CD4-positive, alpha-beta T cell (primary cell): ENCODE measurements at regions not wholly inside any gene's neighbourhood (a gene's known extent, or its start where the extent isn't known, plus 50 kb on each side); places are given as distances from the start of the nearest gene placed in this dataset.

Experiments used
- ATAC-seq: fragments of 200-7000 bp; cut with Tn5 transposase; one replicate; pipeline ENCODE4 v1.10.0; 2022; ENCODE audit warnings: mild to moderate bottlenecking; ENCODE audit not compliant: poor library complexity
- CTCF ChIA-PET: fragments of 350-600 bp; sonication (Branson Sonifier 250); formaldehyde crosslinking; loops from one replicate; lab custom pipeline; 2021; ENCODE audit warnings: antibody characterized with exemption, inconsistent platforms; lab: Charles Lee
- POLR2A ChIA-PET: fragments of 350-600 bp; sonication (Branson Sonifier 250); formaldehyde crosslinking; loops from one replicate; lab custom pipeline; 2021; ENCODE audit warnings: antibody characterized with exemption, inconsistent platforms; lab: Charles Lee
- DNase-seq, 14 experiments: peaks; one replicate each; pipeline ENCODE4 v3.0.0-alpha.2; 2013 to 2020; ENCODE audit warnings: mixed read lengths in 2 of 14
- H3K27ac ChIP-seq, 2 donors: one replicate each; pipeline versions ENCODE4 v1.5.1 to v1.7.0; 2013; ENCODE audit warnings: low read length in 2 of 2, low read depth in 1 of 2, mild to moderate bottlenecking in 1 of 2
- H3K27me3 ChIP-seq, 2 experiments: 1 replicate in 1 of 2; 2 replicates in 1 of 2; pipeline versions ENCODE4 v1.6.1 to v1.7.0; 2013; ENCODE audit warnings: low read length in 2 of 2, control low read depth in 1 of 2, mild to moderate bottlenecking in 1 of 2, moderate library complexity in 1 of 2; ENCODE audit not compliant: insufficient read depth in 2 of 2, control insufficient read depth in 1 of 2
- H3K36me3 ChIP-seq: one replicate; pipeline ENCODE4 v1.6.1; 2013; ENCODE audit warnings: low read length, control low read depth; ENCODE audit not compliant: insufficient read depth
- H3K4me1 ChIP-seq: one replicate; pipeline ENCODE4 v1.6.1; 2013; ENCODE audit warnings: low read length, control low read depth; ENCODE audit not compliant: insufficient read depth
- H3K4me3 ChIP-seq: one replicate; pipeline ENCODE4 v1.5.1; 2013; ENCODE audit warnings: mild to moderate bottlenecking, low read length, moderate library complexity
- H3K9me3 ChIP-seq, 2 experiments: 1 replicate in 1 of 2; 2 replicates in 1 of 2; pipeline versions ENCODE4 v1.6.1 to v1.7.0; 2013; ENCODE audit warnings: low read length in 2 of 2, mild to moderate bottlenecking in 2 of 2, control low read depth in 1 of 2, moderate library complexity in 1 of 2; ENCODE audit not compliant: control insufficient read depth in 1 of 2, insufficient read depth in 1 of 2
- H3K27ac Mint-ChIP-seq: one replicate; pipeline ENCODE4 v1.8.0; 2020; ENCODE audit warnings: mixed read lengths
- H3K27me3 Mint-ChIP-seq: one replicate; pipeline ENCODE4 v1.8.0; 2021; ENCODE audit warnings: mixed read lengths
- H3K36me3 Mint-ChIP-seq: one replicate; pipeline ENCODE4 v1.8.0; 2021; ENCODE audit warnings: low read depth, mixed read lengths
- H3K4me1 Mint-ChIP-seq: one replicate; pipeline ENCODE4 v1.8.0; 2021; ENCODE audit warnings: low read depth, mixed read lengths
- H3K4me3 Mint-ChIP-seq: one replicate; pipeline ENCODE4 v1.8.0; 2020; ENCODE audit warnings: mild to moderate bottlenecking, mixed read lengths
- H3K9me3 Mint-ChIP-seq: one replicate; pipeline ENCODE4 v1.8.0; 2020; ENCODE audit warnings: mixed read lengths
- CTCF ChIP-seq: fragments of 200-600 bp; IDR thresholded peaks from one replicate; pipeline ENCODE4 v1.8.0; 2022; ENCODE audit warnings: antibody characterized with exemption, mild to moderate bottlenecking
- intact Hi-C, 2 experiments: fragments of 100-400 bp; cut with DNase I in 1 of 2; cut with micrococcal nuclease in 1 of 2; formaldehyde crosslinking; loops; one replicate each; pipeline versions ENCODE4 v1.15.1 to v1.9.0; 2023 to 2025; cut with DNase I, micrococcal nuclease

- Histone ChIP-seq H3K4me1 (no peaks in the 10 kb centered on the region), H3K27me3 (no peaks in the 10 kb centered on the region), H3K9me3 (peaks cover 0 to 5% of the 10 kb centered on the region in 2 experiments), H3K27ac (no peak overlapping the region), H3K36me3 (no peaks in the 10 kb centered on the region), H3K4me3 (no peak overlapping the region)
- TF ChIP-seq CTCF: no peak
- no peak overlapping the region for H3K4me3 Mint-ChIP-seq
- no peaks in the 10 kb centered on the region for H3K4me1 Mint-ChIP-seq
- intact Hi-C loops: no loop called here
- CTCF ChIA-PET: no interaction called here
- H3K9me3 Mint-ChIP-seq: peaks cover 2% of the 10 kb centered on the region
- no peak for DNase-seq
- H3K27me3 Mint-ChIP-seq: peaks cover 7% of the 10 kb centered on the region
- POLR2A ChIA-PET: no interaction called here
- no peaks in the 10 kb centered on the region for H3K36me3 Mint-ChIP-seq
- H3K27ac Mint-ChIP-seq: no peak overlapping the region
- ATAC-seq: no peak
These were observed 271.3 kb upstream of the RGMA start for GRCh38 chr15:93360318-93360717.

- CTCF ChIA-PET: no interaction called here
- Mint-ChIP-seq H3K4me1 (no peaks in the 10 kb centered on the region), H3K4me3 (no peak overlapping the region), H3K36me3 (no peaks in the 10 kb centered on the region), H3K27me3 (peaks cover under 1% of the 10 kb centered on the region), H3K27ac (no peak overlapping the region), H3K9me3 (peaks cover 2% of the 10 kb centered on the region)
- DNase-seq: no peak
- Histone ChIP-seq H3K27me3 (no peaks in the 10 kb centered on the region), H3K27ac (no peak overlapping the region), H3K9me3 (peaks cover 0 to 5% of the 10 kb centered on the region in 2 experiments), H3K4me3 (no peak overlapping the region), H3K36me3 (no peaks in the 10 kb centered on the region), H3K4me1 (no peaks in the 10 kb centered on the region)
- TF ChIP-seq CTCF: no peak
- ATAC-seq: no peak
- intact Hi-C loops: no loop called here
- POLR2A ChIA-PET: no interaction called here
These were observed 270.6 kb upstream of the RGMA start for GRCh38 chr15:93359425-93360131.

- H3K27ac Mint-ChIP-seq: no peak overlapping the region
- H3K36me3 Mint-ChIP-seq: no peaks in the 10 kb centered on the region
- intact Hi-C loops: no loop called here
- no peaks in the 10 kb centered on the region for H3K27me3 Mint-ChIP-seq
- TF ChIP-seq CTCF: no peak
- no peak overlapping the region for H3K4me3 ChIP-seq
- no peaks in the 10 kb centered on the region for H3K4me1 ChIP-seq
- POLR2A ChIA-PET: no interaction called here
- H3K4me1 Mint-ChIP-seq: no peaks in the 10 kb centered on the region
- H3K9me3 ChIP-seq: peaks cover 0 to 5% of the 10 kb centered on the region in 2 experiments
- no peaks in the 10 kb centered on the region for H3K36me3 ChIP-seq
- DNase-seq: no peak
- no peak for ATAC-seq
- H3K4me3 Mint-ChIP-seq: no peak overlapping the region
- H3K9me3 Mint-ChIP-seq: peaks cover 2% of the 10 kb centered on the region
- no peak overlapping the region for H3K27ac ChIP-seq
- CTCF ChIA-PET: no interaction called here
- H3K27me3 ChIP-seq: no peaks in the 10 kb centered on the region
These were observed 270.0 kb upstream of the RGMA start for GRCh38 chr15:93359060-93359408.
